AML-193 (cell line): ENCODE measurements at regions not wholly inside any gene's neighbourhood (a gene's known extent, or its start where the extent isn't known, plus 50 kb on each side); places are given as distances from the start of the nearest gene placed in this dataset.
"Not testable (repeated sequence)": the region's sequence is repeated elsewhere in the genome, so short reads cannot be mapped to it uniquely, and the experiment has no call there.

Experiments used
- DNase-seq, 2 experiments: peaks; one replicate each; lab custom pipeline; 2025; lab: John Stamatoyannopoulos, UW

DNA sequence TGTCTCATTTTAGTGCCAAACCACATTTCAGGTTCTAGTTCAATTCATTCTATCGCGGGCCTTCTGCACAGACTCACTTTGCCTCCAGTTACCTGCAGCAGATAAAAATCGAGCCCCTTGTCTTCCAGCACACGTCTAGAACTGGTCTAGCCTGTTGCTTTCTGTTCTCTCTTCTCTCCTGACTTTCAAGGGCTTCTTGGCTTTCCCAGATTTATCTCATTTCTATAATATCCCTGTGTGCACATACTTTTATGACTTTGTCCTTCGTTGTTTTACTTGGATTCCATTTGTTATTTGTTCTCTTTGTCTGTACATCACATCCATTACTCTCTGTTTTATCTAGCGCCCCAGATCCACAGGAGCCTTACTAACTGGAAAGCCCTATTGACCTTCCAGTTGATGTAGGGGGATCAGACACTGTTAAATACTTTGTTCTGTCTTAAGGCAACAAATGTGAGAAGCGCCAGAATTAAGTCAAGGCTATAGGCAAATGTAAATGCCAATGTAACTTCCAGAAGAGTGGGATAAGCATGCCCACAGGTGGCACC, 284.5 kb upstream of the ADGRL4 start:
- DNase-seq, result no peak

- no peak for DNase-seq
These were observed 281.5 kb upstream of the ADGRL4 start for GRCh38 chr1:79287982-79288381.

DNA sequence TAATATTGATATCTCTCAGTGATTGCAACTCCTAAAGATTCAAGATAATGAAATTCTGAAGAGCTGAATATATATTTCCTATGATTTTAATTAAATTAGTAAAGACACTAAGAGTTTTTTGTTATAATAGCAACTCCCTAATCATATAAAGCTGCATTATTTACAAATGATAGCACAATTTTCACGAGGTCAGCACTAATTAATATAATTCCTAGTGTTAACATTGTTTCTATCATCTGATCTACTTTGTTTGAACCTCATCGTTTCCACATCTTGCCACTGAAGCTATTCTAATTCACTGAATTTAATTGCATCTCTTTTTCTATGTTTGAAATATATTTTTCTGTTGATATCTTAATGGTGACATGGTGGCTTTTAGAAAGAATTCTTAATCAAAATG, 279.1 kb upstream of the ADGRL4 start:
- DNase-seq, result no peak

- no peak for DNase-seq
These were observed 276.9 kb upstream of the ADGRL4 start for GRCh38 chr1:79283451-79283850.

DNA sequence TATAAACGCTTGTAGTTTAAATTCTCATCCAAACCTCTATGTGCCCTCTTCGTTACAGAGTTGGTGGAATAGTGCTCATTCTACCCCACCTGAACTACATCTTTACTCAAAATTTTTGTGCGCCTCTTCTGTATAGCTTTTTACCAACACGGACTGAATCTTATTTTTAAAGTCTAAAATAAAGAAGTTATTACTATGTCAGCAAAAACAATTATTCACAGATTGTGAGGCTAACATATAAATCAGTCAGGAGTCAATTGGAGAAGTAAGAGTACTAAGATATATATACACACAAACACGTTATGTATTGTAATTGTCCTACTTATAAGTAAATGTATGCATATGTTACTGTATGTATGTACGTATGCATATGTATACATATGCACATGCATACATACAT, 274.9 kb upstream of the ADGRL4 start:
- DNase-seq, result no peak

DNA sequence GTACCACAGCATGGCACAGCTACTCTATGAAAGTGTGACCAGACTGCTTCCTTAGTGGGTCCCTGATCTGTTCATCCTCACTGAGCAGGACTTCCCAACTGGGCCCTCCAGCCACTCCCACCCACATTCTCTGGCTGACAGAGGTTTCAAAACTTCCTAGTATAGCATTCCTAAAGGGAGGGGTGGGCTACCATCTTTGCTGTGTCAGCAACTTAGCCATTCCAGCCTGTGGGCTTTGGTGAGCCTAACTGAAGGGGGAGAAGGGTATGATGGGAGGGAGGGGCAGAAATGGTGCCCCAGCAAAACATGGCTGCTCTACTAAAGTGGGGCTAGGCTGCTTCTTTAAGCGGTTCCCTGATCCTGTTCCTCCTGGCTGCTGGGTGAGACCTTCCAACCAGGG, 265.2 kb upstream of the ADGRL4 start:
- no peak for DNase-seq

GRCh38 chr1:79264975-79265818, 258.7 kb upstream of the ADGRL4 start:
- no peak for DNase-seq

DNA sequence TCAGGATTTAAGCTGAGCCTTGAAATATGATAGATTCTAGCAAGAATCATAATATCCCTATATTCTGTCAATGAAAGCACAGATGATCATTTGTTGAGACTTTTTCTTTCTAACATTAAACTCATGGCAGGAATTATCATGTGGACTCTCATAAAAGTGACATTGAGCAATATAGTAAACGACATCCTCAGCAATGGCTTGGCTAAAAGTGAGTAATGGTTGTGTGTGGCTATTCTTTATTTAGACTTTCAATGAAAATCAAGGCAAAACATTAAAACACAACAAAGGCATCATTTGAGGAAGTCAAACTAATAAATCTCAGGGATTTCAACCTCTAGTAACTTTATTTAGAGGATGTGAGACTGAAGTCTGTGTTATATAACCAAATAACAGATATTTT, 257.8 kb upstream of the ADGRL4 start:
- no peak for DNase-seq

GRCh38 chr1:79262745-79263258, 256.3 kb upstream of the ADGRL4 start:
- no peak for DNase-seq

DNA sequence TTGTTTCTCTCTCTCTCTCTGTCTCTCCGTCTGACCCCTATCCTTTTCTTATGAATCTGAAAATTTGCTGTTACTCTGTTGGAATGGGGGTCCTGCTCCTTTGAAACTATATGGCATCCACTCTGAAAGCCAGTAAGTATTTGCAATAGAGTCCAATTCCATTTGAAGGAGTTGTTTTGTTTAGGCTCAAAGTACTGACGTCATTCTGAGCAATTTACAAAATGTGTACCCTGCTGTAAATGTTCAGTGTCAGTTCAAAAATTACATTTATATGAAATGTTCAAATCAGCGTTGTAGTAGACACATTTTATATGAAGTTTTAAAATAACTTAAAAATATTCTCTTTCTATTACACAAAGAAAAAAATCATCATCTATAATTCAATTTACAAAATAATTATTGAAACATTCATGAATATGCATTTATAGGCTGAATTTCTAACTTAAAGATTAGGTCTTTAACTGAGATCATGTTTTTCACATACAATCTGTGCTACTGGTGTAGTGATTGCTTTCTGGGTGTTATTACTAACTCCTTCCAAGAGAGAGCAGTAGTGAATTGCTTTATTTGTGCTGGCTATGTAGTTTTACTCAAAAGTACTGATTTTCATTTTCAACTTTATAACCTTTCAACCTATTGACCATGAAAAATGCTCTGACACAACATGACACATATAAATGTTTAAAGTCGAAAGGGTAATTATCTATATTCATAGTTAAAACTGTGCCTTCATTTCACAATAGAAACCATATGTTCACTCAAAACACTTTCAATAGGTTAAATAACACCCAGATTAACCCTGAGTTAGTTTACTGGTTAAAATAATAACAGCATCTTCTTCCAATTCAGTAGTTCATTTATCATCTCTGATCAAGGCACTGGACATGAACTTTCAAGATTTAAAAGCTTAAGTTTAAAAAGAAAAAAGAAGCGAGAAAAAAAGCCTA, 253.1 kb upstream of the ADGRL4 start:
- DNase-seq, result peak; percentile 3 to 20

- no peak for DNase-seq
These were observed 248.9 kb upstream of the ADGRL4 start for GRCh38 chr1:79255421-79255820.

DNA sequence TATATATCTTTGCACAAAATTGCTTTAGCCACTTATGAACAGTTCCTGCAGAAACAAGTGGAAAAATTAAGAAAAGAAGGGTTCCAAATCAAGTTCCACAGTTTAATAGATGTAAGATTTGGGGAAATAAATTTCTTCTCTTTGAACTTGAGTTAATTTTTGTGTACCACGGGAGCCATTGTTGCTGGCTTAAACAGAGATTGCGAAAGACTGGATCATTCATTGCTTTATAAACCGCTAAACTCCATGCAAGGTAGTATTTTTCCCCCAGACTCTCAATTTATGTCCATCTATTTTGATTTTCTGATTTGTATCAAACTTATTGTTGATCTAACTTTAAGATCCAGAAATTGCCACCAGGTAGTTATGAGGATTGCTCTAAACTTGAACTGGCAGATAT, 246.1 kb upstream of the ADGRL4 start:
- DNase-seq, result no peak

GRCh38 chr1:79239840-79240239, 233.3 kb upstream of the ADGRL4 start:
- DNase-seq, result no peak

DNA sequence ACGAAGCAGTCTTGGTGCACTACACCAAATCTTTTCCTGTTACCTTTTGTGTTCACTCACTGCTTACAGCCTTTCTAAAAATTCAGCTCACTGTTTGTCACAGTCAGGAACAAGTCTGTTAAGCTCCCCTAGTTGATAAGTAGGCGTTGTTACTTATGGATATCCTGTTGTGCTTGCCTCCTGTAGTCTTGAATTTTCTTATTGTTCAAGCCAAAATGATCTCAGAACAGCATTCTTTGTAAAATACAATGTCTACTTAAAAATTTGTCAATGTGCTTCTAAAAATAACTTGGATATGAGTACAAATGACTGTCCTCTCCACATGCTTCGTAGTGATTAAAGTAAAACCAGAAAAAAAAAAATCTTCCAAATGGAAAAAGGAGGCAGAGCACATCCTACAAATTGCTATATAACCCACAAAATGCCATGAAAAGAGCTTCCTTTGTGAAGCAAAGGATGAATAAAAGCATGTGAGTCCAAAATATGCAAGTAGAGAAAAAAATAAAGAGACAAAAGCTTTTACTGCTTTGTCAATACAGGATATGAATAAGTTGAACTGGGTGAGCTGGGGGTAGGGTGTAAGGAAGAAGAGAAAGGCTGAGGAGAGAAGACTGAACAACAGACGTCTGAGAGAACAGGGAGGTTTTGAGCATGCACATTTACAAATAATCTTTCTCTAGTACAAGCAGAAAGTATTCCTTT, 228.9 kb upstream of the ADGRL4 start:
- no peak for DNase-seq

DNA sequence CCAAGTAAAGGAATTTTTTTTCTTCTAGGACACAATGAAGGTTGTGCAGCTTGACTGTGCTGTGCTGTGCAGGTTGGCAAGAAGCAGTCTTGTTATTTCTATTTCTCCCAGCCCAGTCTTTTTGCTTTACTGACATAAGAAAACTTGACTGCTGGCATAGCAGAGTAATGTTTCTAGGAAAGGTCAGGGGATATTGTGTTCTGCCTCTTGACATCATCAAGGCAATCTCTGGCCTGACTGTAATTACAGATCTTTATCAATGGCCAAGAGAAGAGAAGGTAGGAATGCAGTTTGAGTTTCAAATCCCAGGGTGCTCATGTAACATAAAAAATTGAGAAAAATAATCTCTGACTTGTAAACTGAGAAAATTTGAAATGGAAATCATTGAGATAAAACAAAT, 226.3 kb upstream of the ADGRL4 start:
- DNase-seq, result no peak

- DNase-seq, result not testable (repeated sequence)
These were observed 224.2 kb upstream of the ADGRL4 start for GRCh38 chr1:79230751-79231150.

- DNase-seq, result no peak
These were observed 220.4 kb upstream of the ADGRL4 start for GRCh38 chr1:79226963-79227362.

DNA sequence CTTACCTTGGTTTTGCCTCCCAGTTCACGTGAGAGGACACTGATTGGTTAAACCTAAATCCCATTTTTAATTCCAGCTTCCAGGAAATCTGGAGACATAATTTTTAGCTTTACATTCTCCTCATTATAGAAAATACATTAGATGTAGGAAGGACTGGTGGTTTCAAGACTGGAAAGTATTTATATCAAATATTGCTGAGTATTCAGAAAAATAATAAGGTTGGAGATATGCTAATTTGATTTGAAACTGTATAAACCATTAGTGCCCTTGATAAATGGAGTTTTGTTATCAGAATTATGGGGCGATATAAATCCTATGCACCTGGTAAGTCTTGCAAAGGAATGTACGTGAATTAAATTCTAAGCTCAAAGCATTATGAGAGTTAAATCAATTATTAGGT, 218.0 kb upstream of the ADGRL4 start:
- no peak for DNase-seq

DNA sequence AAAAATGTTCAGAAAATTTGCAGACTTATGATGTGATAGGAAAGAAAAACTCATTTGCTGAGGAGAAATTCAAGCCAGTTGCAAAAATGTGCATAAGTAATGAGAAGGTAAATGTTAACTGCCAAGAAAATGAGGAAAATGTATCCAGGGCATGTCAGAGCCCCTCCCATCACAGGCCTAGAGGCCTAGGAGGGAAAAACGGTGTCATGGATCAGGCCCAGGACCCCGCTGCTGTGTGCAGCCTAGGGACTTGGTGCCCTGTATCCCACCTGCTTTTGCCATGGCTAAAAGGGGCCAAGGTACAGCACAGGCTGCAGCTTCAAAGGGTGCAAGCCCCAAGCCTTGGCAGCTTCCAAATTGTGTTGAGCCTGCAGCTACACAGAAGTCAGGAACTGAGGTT, 214.0 kb upstream of the ADGRL4 start:
- no peak for DNase-seq

- DNase-seq, result no peak
These were observed 208.8 kb upstream of the ADGRL4 start for GRCh38 chr1:79215311-79215710.

DNA sequence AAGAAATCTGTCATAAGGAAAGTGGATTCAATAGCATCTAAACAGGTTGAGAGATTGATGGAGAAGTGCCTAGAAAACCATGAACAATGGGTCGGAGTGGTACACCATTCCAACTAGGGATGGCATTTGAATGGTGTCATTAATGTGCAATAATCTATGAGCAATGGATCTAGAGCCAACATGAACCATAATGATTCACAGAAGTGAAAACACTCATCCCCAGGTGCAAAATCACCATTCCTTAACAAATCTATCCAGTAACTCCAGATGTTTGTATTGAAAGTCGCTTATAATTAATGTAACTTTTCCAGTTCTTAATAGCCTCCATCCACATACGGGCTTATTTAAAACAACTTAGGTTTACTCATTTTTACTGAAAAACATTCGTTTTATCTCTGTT, 201.3 kb upstream of the ADGRL4 start:
- no peak for DNase-seq

DNA sequence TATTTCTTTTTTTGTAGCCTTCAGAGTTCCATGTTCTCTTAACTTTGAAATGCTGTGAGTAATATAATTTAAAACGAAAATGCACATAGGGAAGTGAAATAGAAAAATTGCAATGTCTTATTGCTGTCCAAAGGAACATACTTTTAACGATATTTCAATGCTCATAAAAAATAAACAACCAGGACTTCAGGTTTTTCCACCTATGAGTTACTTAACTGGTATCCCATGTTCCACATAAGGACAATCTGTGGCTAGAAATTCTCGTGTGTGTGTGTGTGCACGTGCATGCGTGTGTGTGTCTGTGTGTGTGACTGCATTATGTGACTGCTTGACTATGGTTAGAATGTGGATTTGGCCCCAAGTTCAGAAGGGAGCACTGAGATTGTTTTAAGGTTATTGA, 200.8 kb upstream of the ADGRL4 start:
- DNase-seq, result no peak
